GM12892 (cell line): ENCODE measurements at regions not wholly inside any gene's neighbourhood (a gene's known extent, or its start where the extent isn't known, plus 50 kb on each side); places are given as distances from the start of the nearest gene placed in this dataset.

Experiments
- DNase-seq: peaks from one replicate; pipeline ENCODE4 v3.0.0; 2011; ENCODE audit not compliant: insufficient read length
- FAIRE-seq: peaks from 2 replicates; lab custom pipeline; 2011; peaks lifted over from hg19 to GRCh38; lab: Jason Lieb, UNC
- POLR2A ChIP-seq: IDR thresholded peaks from 2 replicates; pipeline ENCODE4 v1.6.1; 2011; ENCODE audit warnings: low read depth, low read length, control low read depth
- POLR2AphosphoS5 ChIP-seq: IDR thresholded peaks from 2 replicates; pipeline ENCODE4 v1.6.1; 2011; ENCODE audit warnings: low read depth, low read length, control low read depth
- TAF1 ChIP-seq: IDR thresholded peaks from 2 replicates; pipeline ENCODE4 v1.6.1; 2011; ENCODE audit warnings: low read depth, mild to moderate bottlenecking, control low read depth, low read length, borderline replicate concordance

GRCh38 chr6:18795726-18796125 is 408.6 kb downstream of the RNF144B start:
- FAIRE-seq (no peak), DNase-seq (no peak)
- TF ChIP-seq TAF1 = no peak
- TF ChIP-seq POLR2AphosphoS5 = no peak
- no peak for TF ChIP-seq POLR2A

DNA sequence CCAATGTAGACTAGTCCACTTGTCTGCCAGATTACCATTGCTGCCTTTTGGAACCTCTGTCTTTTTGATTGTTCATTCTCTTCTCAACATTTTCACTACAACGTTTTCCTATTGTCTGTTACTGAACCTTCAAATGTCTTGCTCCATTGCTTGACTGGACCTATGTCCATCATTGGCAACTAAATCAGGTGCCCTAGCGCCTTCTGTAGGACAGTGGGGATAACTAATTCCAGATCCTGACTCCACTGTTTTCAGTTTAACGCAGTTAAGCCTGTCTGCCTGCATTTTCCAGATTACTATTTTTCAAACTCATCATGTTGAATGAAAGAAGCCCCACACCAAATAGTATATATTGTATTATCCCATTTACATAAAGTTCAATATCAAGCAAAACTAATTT is 433.6 kb downstream of the RNF144B start:
- FAIRE-seq (no peak), DNase-seq (no peak)
- TF ChIP-seq POLR2AphosphoS5 (no peak), POLR2A (no peak), TAF1 (no peak)

DNA sequence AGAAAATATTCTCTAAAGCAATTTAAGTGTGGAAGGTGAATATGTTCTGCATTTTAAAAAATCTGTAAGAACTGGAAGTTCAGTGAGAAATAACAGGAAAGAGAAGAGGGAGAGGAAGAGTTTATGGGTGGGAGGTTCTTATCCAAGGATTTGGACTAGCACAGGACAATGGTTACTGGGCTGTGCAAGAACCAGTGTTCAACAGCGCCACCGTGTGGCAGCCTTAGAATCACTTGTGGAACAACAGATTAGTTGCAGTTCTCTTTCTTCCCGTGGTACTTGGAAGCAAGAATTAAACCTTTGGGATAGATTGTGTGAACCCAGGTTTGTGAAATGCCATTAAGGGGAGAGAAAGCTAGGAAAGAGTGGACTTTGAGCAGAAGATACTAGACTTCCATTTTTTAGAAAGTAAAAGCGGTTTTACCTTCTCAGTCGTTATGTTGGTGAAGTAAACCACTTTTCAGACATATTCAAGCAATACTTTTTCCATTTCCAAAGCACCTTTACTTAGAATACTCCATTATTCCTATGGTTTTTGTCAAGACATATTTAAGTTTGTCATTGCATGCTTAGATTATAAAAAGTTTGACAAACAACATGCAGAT is 436.7 kb downstream of the RNF144B start:
- DNase-seq (no peak), FAIRE-seq (no peak)
- TF ChIP-seq POLR2AphosphoS5 (no peak), POLR2A (no peak)

DNA sequence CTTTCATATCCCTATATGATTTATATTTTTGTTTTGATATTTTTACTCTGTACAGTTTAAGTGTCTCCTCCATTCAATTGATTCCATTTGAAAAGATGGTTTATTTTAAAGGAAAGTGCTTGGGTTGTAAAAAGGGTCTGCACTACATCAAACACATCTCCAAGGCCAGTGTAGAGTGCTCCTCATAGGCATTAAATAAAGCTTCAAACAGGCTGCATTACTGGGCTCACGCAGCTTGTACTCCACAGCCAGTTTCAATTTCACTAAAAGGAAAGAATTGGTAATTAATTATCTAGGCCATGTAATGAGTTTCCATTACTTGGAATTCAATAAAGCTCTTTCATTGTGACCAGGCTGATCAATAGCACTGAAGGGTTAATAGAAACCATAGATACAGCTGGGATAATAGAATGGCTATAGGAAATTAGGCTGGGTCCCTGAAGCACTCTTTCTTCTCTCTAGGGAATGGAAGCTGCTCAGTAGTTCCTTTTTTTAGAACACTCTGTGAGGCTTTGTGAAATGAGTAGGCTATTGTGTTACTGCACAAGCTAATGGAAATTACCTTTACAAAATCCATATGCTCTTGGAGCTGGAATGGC is 442.2 kb downstream of the RNF144B start:
- FAIRE-seq (no peak), DNase-seq (no peak)
- TF ChIP-seq TAF1 = no peak
- TF ChIP-seq POLR2A = no peak
- no peak for TF ChIP-seq POLR2AphosphoS5

GRCh38 chr6:18835976-18836375 is 448.8 kb downstream of the RNF144B start:
- DNase-seq (no peak), FAIRE-seq (no peak)
- no peak for TF ChIP-seq POLR2A
- TF ChIP-seq POLR2AphosphoS5 = no peak
- no peak for TF ChIP-seq TAF1

GRCh38 chr6:18837013-18837412 is 449.9 kb downstream of the RNF144B start:
- no peak for FAIRE-seq
- TF ChIP-seq TAF1 (no peak), POLR2A (no peak), POLR2AphosphoS5 (no peak)
- DNase-seq = no peak

- DNase-seq (no peak), FAIRE-seq (no peak)
- no peak for TF ChIP-seq POLR2A
- TF ChIP-seq TAF1 = no peak
- TF ChIP-seq POLR2AphosphoS5 = no peak
Measured at GRCh38 chr6:18842534-18842933, 455.4 kb downstream of the RNF144B start.

DNA sequence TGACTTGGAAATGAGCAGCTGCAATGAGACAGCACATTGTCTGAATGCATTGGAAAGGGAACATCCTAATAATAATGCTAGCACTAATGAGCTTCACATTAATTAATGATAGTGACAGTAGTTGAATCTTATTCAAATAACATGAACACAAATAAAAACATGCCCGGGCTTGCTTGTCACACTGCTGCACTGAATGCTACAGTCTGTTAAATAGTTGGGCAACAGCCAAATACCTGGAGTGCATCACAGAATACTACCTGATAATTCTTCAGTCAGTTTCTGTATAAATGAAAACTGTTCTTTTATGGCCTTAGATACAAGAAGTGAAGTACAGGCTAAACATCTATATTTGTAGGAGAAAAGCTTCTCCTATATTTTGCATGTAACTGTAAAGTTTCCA is 458.7 kb downstream of the RNF144B start:
- DNase-seq (no peak), FAIRE-seq (no peak)
- no peak for TF ChIP-seq POLR2AphosphoS5
- no peak for TF ChIP-seq POLR2A
- no peak for TF ChIP-seq TAF1

DNA sequence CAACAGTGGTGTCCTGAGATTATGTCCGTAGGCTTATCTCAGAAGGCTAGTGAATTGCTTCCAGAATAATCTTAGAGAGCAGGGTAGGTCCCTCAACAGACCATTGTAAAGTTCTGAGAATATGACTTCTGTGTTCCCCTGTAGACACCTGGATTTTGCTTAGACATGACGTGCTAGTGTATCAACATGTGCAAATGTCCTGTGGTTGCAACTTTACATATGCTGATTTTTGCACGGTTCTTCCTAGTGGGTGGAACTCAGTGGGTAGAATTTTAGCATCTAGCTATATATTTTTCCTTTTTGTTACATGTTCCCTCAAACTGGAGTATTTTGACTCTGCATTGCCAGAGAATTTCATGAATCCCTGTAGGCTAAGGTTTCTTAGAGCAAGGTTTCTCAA is 459.2 kb downstream of the RNF144B start:
- FAIRE-seq = no peak
- no peak for DNase-seq
- TF ChIP-seq POLR2AphosphoS5 (no peak), POLR2A (no peak), TAF1 (no peak)

GRCh38 chr6:18861204-18861603 is 474.1 kb downstream of the RNF144B start:
- no peak for TF ChIP-seq POLR2AphosphoS5
- no peak for TF ChIP-seq TAF1
- no peak for TF ChIP-seq POLR2A
- no peak for DNase-seq
- no peak for FAIRE-seq

- DNase-seq (no peak), FAIRE-seq (no peak)
- TF ChIP-seq POLR2A (no peak), POLR2AphosphoS5 (no peak), TAF1 (no peak)
Measured at GRCh38 chr6:18883268-18883667, 496.1 kb downstream of the RNF144B start.

- TF ChIP-seq TAF1 (no peak), POLR2A (no peak), POLR2AphosphoS5 (no peak)
- DNase-seq (no peak), FAIRE-seq (no peak)
Measured at GRCh38 chr6:18883851-18884250, 496.7 kb downstream of the RNF144B start.
